T-cell (primary cell): ENCODE measurements at regions not wholly inside any gene's neighbourhood (a gene's known extent, or its start where the extent isn't known, plus 50 kb on each side); places are given as distances from the start of the nearest gene placed in this dataset.

Experiments used
- ATAC-seq, 4 experiments: fragments of 200-7000 bp in 3 of 4; fragments of 150-1000 bp in 1 of 4; cut with Tn5 transposase; replicated peaks in 1 of 4; 1 replicate in 3 of 4; 2 replicates in 1 of 4; pipeline ENCODE4 v1.10.0; 2021; ENCODE audit warnings: moderate library complexity in 3 of 4, mild to moderate bottlenecking in 2 of 4, moderate number of reproducible peaks in 1 of 4
- CTCF ChIA-PET, 2 donors: fragments of 300-600 bp; sonication (Branson Sonifier 250); formaldehyde crosslinking; loops; one replicate each; lab custom pipeline; 2022; ENCODE audit warnings: antibody characterized with exemption in 2 of 2; lab: Charles Lee
- POLR2A ChIA-PET, 2 donors: fragments of 300-600 bp; sonication (Branson Sonifier 250); formaldehyde crosslinking; loops; one replicate each; lab custom pipeline; 2022; ENCODE audit warnings: antibody characterized with exemption in 2 of 2; lab: Charles Lee
- DNase-seq, 35 experiments: peaks; one replicate each; pipeline versions ENCODE4 v3.0.0 to v3.0.0-alpha.2; 2013 to 2023
- H3K27ac ChIP-seq: one replicate; pipeline ENCODE4 v1.5.1; 2013; ENCODE audit warnings: low read length
- H3K27me3 ChIP-seq, 2 experiments: replicated peaks in 1 of 2; 1 replicate in 1 of 2; 2 replicates in 1 of 2; pipeline versions ENCODE4 v1.6.1 to v1.7.0; 2013; ENCODE audit warnings: low read length in 1 of 2, mixed read lengths in 1 of 2; ENCODE audit not compliant: control insufficient read depth in 2 of 2, insufficient read depth in 2 of 2; ENCODE audit errors: extremely low read depth in 1 of 2
- H3K36me3 ChIP-seq, 2 donors: 1 replicate in 1 of 2; 2 replicates in 1 of 2; pipeline versions ENCODE4 v1.6.1 to v1.7.0; 2013; ENCODE audit warnings: low read length in 1 of 2; ENCODE audit not compliant: control insufficient read depth in 2 of 2, insufficient read depth in 1 of 2; ENCODE audit errors: extremely low read depth in 1 of 2
- H3K4me1 ChIP-seq, 2 experiments: 1 replicate in 1 of 2; 2 replicates in 1 of 2; pipeline versions ENCODE4 v1.6.1 to v1.7.0; 2013; ENCODE audit warnings: low read length in 2 of 2, mixed read lengths in 1 of 2; ENCODE audit not compliant: insufficient read depth in 2 of 2, control insufficient read depth in 1 of 2; ENCODE audit errors: extremely low read depth in 1 of 2
- H3K4me3 ChIP-seq, 2 donors: 1 replicate in 1 of 2; 2 replicates in 1 of 2; pipeline versions ENCODE4 v1.5.1 to v1.7.0; 2013; ENCODE audit warnings: mild to moderate bottlenecking in 2 of 2, low read length in 1 of 2, moderate library complexity in 1 of 2; ENCODE audit not compliant: control insufficient read depth in 1 of 2; ENCODE audit errors: extremely low read depth in 1 of 2
- H3K9me3 ChIP-seq: 2 replicates; pipeline ENCODE4 v1.7.0; 2013
- H3K27ac Mint-ChIP-seq, 2 donors: one replicate each; pipeline ENCODE4 v1.8.0; 2020 to 2021; ENCODE audit warnings: mild to moderate bottlenecking in 2 of 2, mixed read lengths in 2 of 2
- H3K27me3 Mint-ChIP-seq, 2 donors: one replicate each; pipeline ENCODE4 v1.8.0; 2021 to 2022; ENCODE audit warnings: mixed read lengths in 2 of 2
- H3K36me3 Mint-ChIP-seq: one replicate; pipeline ENCODE4 v1.8.0; 2021; ENCODE audit warnings: mixed read lengths
- H3K4me1 Mint-ChIP-seq, 3 donors: one replicate each; pipeline ENCODE4 v1.8.0; 2020 to 2022; ENCODE audit warnings: mixed read lengths in 3 of 3, mild to moderate bottlenecking in 1 of 3
- H3K4me3 Mint-ChIP-seq, 3 donors: one replicate each; pipeline ENCODE4 v1.8.0; 2020 to 2022; ENCODE audit warnings: mild to moderate bottlenecking in 3 of 3, mixed read lengths in 3 of 3, moderate library complexity in 3 of 3
- H3K9me3 Mint-ChIP-seq, 3 donors: one replicate each; pipeline ENCODE4 v1.8.0; 2020 to 2022; ENCODE audit warnings: mixed read lengths in 3 of 3
- WGBS: methylation state at CpG from one replicate; pipeline ENCODE4 v1.1.5; 2013; ENCODE audit warnings: missing lambda C conversion rate; ENCODE audit not compliant: insufficient coverage; 5-methylcytosine and 5-hydroxymethylcytosine counted together

DNA sequence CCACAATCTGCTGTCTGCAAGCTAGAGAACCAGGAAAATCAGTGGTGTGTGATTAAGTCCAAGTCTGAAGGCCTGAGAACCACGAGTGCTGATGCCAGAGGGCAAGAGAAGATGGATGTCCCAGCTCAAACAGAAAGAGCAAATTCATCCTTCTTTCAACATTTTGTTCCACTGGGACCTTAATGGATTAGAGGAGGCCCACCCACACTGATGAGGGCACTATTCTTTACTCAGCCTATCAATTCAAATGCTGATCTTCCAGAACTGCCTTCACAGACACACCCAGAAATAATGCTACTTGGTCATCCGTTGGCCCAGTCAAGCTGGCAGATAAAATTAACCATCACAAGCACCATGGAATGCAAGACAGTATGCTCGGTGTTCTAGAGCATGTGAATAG is 226.6 kb upstream of the SASH1 start:
- no peaks in the 10 kb centered on the region for H3K9me3 ChIP-seq
- WGBS: no CpG with 5 or more reads among the region's 3 CpGs
- peaks cover 0 to 5% of the 10 kb centered on the region in 2 experiments for H3K27me3 ChIP-seq
- Mint-ChIP-seq H3K27ac (no peak overlapping the region), H3K9me3 (no peaks in the 10 kb centered on the region), H3K4me1 (no peaks in the 10 kb centered on the region), H3K27me3 (no peaks in the 10 kb centered on the region), H3K36me3 (no peaks in the 10 kb centered on the region), H3K4me3 (no peak overlapping the region)
- POLR2A ChIA-PET: interaction anchor here in 1 of 2 donors (0.7 kb wide), 1 partner anchor 130 kb away, joined by 3 read pairs; no protein-coding TSS in a partner anchor
- CTCF ChIA-PET: no interaction called here
- H3K36me3 ChIP-seq: no peaks in the 10 kb centered on the region
- DNase-seq (no peak), ATAC-seq (no peak)
- H3K4me3 ChIP-seq: no peak overlapping the region
- no peaks in the 10 kb centered on the region for H3K4me1 ChIP-seq
- H3K27ac ChIP-seq: no peak overlapping the region

DNA sequence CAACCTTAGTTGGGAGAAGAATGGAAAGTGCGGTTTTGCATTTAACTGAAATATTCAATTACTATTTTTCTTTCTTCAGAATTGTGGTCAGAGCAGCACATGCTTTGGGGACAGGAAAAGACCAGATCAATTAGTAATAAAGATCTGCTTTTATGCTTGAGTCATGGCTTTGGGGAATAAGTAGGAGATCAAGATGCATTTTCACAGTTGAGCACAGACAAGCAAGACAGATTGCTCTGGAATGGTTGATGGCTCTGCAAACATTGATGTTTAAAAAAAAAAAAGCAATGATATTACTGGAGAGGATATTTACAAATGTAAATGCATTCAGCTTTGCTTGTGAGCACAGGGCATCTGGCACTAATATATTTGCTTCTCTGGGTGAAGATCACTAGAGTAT is 224.4 kb upstream of the SASH1 start:
- ChIA-PET POLR2A (no interaction called here), CTCF (no interaction called here)
- Mint-ChIP-seq H3K27ac (no peak overlapping the region), H3K4me3 (no peak overlapping the region), H3K9me3 (no peaks in the 10 kb centered on the region), H3K36me3 (no peaks in the 10 kb centered on the region), H3K27me3 (no peaks in the 10 kb centered on the region), H3K4me1 (no peaks in the 10 kb centered on the region)
- DNase-seq (no peak), ATAC-seq (no peak)
- H3K27ac ChIP-seq: no peak overlapping the region
- H3K36me3 ChIP-seq: no peaks in the 10 kb centered on the region
- peaks cover 0 to 1% of the 10 kb centered on the region in 2 experiments for H3K27me3 ChIP-seq
- H3K9me3 ChIP-seq: no peaks in the 10 kb centered on the region
- no CpG with 5 or more reads among the region's 1 CpG for WGBS
- H3K4me3 ChIP-seq: no peak overlapping the region
- no peaks in the 10 kb centered on the region for H3K4me1 ChIP-seq

DNA sequence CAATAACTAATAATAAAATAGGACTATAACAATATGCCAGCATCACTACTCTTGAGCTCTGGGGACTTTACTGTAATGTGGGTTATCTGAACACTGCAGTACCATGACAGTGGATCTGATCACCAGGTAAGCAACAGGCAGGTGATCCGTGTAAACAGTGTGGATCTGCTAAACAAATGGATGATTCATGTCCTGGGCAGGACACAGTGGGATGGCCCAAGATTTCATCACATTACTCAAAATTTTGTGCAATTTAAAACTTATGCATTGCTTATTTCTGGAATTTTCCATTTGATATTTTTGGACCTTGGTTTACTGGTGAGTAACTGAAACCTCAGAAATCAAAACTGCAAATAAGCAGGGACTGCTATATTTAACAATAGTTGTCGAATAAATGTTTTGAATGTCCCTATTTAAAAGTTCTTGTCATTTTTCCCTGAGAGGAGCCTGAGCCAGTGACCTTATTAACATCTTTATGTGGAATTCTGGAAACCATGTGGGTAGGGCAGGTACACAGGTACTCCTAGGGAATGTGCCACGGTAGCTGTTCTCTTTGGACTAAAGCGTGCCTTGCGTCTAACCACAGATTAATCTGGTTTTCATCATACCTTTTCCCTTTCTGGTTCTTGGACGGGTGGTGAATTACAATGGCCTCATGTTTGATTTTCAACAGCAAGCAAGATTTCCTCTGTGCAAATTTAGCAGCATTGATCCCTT is 214.5 kb upstream of the SASH1 start:
- Mint-ChIP-seq H3K27ac (no peak overlapping the region), H3K36me3 (no peaks in the 10 kb centered on the region), H3K4me3 (no peak overlapping the region), H3K9me3 (no peaks in the 10 kb centered on the region), H3K27me3 (peaks cover 2 to 5% of the 10 kb centered on the region in 2 donors), H3K4me1 (no peaks in the 10 kb centered on the region)
- Histone ChIP-seq H3K9me3 (no peaks in the 10 kb centered on the region), H3K27ac (no peak overlapping the region), H3K4me3 (no peak overlapping the region), H3K27me3 (peaks cover 0 to 4% of the 10 kb centered on the region in 2 experiments), H3K4me1 (no peaks in the 10 kb centered on the region), H3K36me3 (no peaks in the 10 kb centered on the region)
- CTCF ChIA-PET: interaction anchor here in 1 of 2 donors (0.6 kb wide), 1 partner anchor 733 kb away, joined by 3 read pairs; no protein-coding TSS in a partner anchor
- DNase-seq (no peak), ATAC-seq (no peak)
- POLR2A ChIA-PET: no interaction called here
- WGBS: 80% methylated on average over 1 of the region's 6 CpGs

DNA sequence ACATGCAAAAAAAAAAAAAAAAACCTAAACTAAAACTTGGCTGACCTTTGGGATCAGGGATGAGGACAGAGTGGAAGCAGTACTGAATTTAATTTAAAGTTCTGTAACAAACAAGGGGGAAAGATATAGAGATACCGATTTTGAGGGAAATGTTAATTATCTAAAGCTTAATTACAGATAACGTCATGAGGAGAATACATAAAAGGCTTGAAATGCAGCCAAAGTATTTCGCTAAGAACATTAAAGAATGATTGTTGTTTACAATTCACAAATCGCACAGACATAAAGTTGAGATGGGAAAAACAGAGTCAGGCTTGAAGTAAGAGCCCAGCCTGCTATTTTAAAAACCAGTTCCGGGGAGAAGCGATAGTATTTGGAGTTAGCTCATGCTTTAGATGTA is 208.0 kb upstream of the SASH1 start:
- no peaks in the 10 kb centered on the region for H3K36me3 ChIP-seq
- Mint-ChIP-seq H3K4me3 (no peak overlapping the region), H3K36me3 (no peaks in the 10 kb centered on the region), H3K4me1 (peaks cover 0 to 7% (median 0%) of the 10 kb centered on the region in 3 donors), H3K27me3 (peaks cover 7 to 8% of the 10 kb centered on the region in 2 donors), H3K27ac (no peak overlapping the region), H3K9me3 (peaks cover 0 to 5% (median 0%) of the 10 kb centered on the region in 3 donors)
- 94% methylated on average over 3 of the region's 6 CpGs for WGBS
- no peaks in the 10 kb centered on the region for H3K4me1 ChIP-seq
- DNase-seq: no peak
- H3K27ac ChIP-seq: no peak overlapping the region
- H3K27me3 ChIP-seq: peaks cover 0 to 13% of the 10 kb centered on the region in 2 experiments
- CTCF ChIA-PET: interaction anchor here (0.6 to 0.7 kb wide), 6 partner anchors 14 to 1551 kb away, joined by 3 to 7 read pairs (median 4); no protein-coding TSS in a partner anchor
- POLR2A ChIA-PET: no interaction called here
- no peak for ATAC-seq
- no peak overlapping the region for H3K4me3 ChIP-seq
- H3K9me3 ChIP-seq: no peaks in the 10 kb centered on the region

DNA sequence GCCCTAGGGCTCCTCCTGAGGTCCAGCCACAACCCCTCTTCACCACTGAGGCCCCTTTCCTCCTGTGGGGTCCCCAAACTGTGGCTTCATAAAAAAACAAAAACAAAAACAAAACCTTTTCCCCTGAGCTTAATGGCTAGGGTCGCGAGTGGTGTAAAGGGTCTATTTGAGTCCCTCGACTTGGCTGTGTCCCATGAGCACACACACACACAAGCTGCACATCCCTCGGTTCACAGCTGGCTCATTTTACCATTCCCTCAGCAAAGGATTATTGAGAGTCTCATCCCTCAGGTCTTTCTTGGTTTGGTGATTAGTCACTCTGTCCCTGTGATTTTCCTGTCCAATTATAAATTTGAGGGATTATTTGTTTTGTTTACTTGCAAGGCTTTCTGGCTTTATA is 206.1 kb upstream of the SASH1 start:
- DNase-seq (no peak), ATAC-seq (no peak)
- Histone ChIP-seq H3K27me3 (peaks cover 0 to 8% of the 10 kb centered on the region in 2 experiments), H3K4me1 (no peaks in the 10 kb centered on the region), H3K4me3 (no peak overlapping the region), H3K9me3 (no peaks in the 10 kb centered on the region), H3K36me3 (no peaks in the 10 kb centered on the region), H3K27ac (no peak overlapping the region)
- 80% methylated on average over 1 of the region's 4 CpGs for WGBS
- Mint-ChIP-seq H3K27me3 (peaks cover 3 to 7% of the 10 kb centered on the region in 2 donors), H3K36me3 (no peaks in the 10 kb centered on the region), H3K27ac (no peak overlapping the region), H3K4me3 (no peak overlapping the region), H3K9me3 (peaks cover 0 to 5% (median 0%) of the 10 kb centered on the region in 3 donors), H3K4me1 (peaks cover 0 to 7% (median 0%) of the 10 kb centered on the region in 3 donors)
- ChIA-PET CTCF (no interaction called here), POLR2A (interaction anchor here in 1 of 2 donors (0.7 kb wide), 1 partner anchor 356 kb away, joined by 4 read pairs; no protein-coding TSS in a partner anchor)

DNA sequence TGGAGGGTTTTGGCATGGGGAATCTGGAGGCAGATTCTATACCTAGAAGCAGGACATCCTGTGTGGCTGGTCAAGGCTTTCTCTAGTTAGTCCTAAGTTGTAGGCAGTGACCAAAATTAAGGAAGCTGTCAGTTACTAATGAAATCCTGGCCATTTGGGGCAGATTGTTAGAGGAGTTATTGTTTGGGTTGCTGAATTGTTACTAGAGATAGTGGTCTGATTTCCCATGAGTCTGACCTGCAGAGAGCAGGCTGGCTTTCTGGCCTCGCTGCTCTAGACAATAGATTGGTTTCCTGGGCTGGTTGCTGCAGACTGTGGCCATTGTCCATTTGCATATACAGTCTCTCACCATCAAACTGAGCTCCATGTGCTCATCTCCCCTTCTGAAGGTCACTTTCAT is 205.0 kb upstream of the SASH1 start:
- 67% methylated on average over 1 of the region's 1 CpG for WGBS
- ATAC-seq (no peak), DNase-seq (no peak)
- no peak overlapping the region for H3K4me3 ChIP-seq
- ChIA-PET POLR2A (no interaction called here), CTCF (no interaction called here)
- peaks cover 0 to 8% of the 10 kb centered on the region in 2 experiments for H3K27me3 ChIP-seq
- no peaks in the 10 kb centered on the region for H3K4me1 ChIP-seq
- H3K36me3 ChIP-seq: no peaks in the 10 kb centered on the region
- Mint-ChIP-seq H3K27ac (no peak overlapping the region), H3K27me3 (peaks cover 3 to 7% of the 10 kb centered on the region in 2 donors), H3K9me3 (peaks cover 0 to 5% (median 0%) of the 10 kb centered on the region in 3 donors), H3K4me3 (no peak overlapping the region), H3K4me1 (peaks cover 0 to 7% (median 0%) of the 10 kb centered on the region in 3 donors), H3K36me3 (no peaks in the 10 kb centered on the region)
- H3K9me3 ChIP-seq: no peaks in the 10 kb centered on the region
- no peak overlapping the region for H3K27ac ChIP-seq
